CD8-positive, alpha-beta memory T cell (primary cell): ENCODE measurements at regions not wholly inside any gene's neighbourhood (a gene's known extent, or its start where the extent isn't known, plus 50 kb on each side); places are given as distances from the start of the nearest gene placed in this dataset.

ENCODE experiments used
- CTCF ChIA-PET: fragments of 350-600 bp; sonication (Branson Sonifier 250); formaldehyde crosslinking; loops from one replicate; lab custom pipeline; 2021; ENCODE audit warnings: antibody characterized with exemption; lab: Charles Lee
- POLR2A ChIA-PET: fragments of 350-600 bp; sonication (Branson Sonifier 250); formaldehyde crosslinking; loops from one replicate; lab custom pipeline; 2021; ENCODE audit warnings: antibody characterized with exemption; lab: Charles Lee
- DNase-seq, 5 donors: peaks; one replicate each; pipeline versions ENCODE4 v3.0.0 to v3.0.0-alpha.2; 2020 to 2022; ENCODE audit warnings: mixed read lengths in 1 of 5
- H3K27ac ChIP-seq: one replicate; pipeline ENCODE4 v1.7.0; 2013; ENCODE audit warnings: low read depth, mild to moderate bottlenecking, low read length, moderate library complexity
- H3K27me3 ChIP-seq: 2 replicates; pipeline ENCODE4 v1.7.0; 2013; ENCODE audit warnings: low read length, mild to moderate bottlenecking; ENCODE audit not compliant: insufficient read depth, poor library complexity, severe bottlenecking
- H3K36me3 ChIP-seq: 2 replicates; pipeline ENCODE4 v1.7.0; 2013; ENCODE audit warnings: mild to moderate bottlenecking, low read length, moderate library complexity; ENCODE audit not compliant: insufficient read depth
- H3K4me1 ChIP-seq: 2 replicates; pipeline ENCODE4 v1.7.0; 2013; ENCODE audit warnings: mild to moderate bottlenecking, low read length, moderate library complexity; ENCODE audit not compliant: insufficient read depth
- H3K4me3 ChIP-seq: 2 replicates; pipeline ENCODE4 v1.7.0; 2013; ENCODE audit warnings: mild to moderate bottlenecking, low read length
- H3K9me3 ChIP-seq: 2 replicates; pipeline ENCODE4 v1.7.0; 2013; ENCODE audit warnings: mild to moderate bottlenecking, low read length
- H3K27ac Mint-ChIP-seq, 8 donors: one replicate each; pipeline ENCODE4 v1.8.0; 2020 to 2021; ENCODE audit warnings: mixed read lengths in 8 of 8, mild to moderate bottlenecking in 6 of 8, inconsistent platforms in 3 of 8, moderate library complexity in 3 of 8
- H3K27me3 Mint-ChIP-seq, 2 donors: one replicate each; pipeline ENCODE4 v1.8.0; 2020 to 2021; ENCODE audit warnings: mixed read lengths in 2 of 2, mild to moderate bottlenecking in 1 of 2, moderate library complexity in 1 of 2
- H3K36me3 Mint-ChIP-seq, 3 donors: one replicate each; pipeline ENCODE4 v1.8.0; 2020 to 2021; ENCODE audit warnings: mixed read lengths in 3 of 3, inconsistent platforms in 1 of 3, mild to moderate bottlenecking in 1 of 3
- H3K4me1 Mint-ChIP-seq, 3 donors: one replicate each; pipeline ENCODE4 v1.8.0; 2020 to 2021; ENCODE audit warnings: mixed read lengths in 3 of 3, inconsistent platforms in 1 of 3, mild to moderate bottlenecking in 1 of 3
- H3K4me3 Mint-ChIP-seq, 7 donors: one replicate each; pipeline ENCODE4 v1.8.0; 2020 to 2021; ENCODE audit warnings: mixed read lengths in 7 of 7, mild to moderate bottlenecking in 6 of 7, moderate library complexity in 4 of 7, inconsistent platforms in 2 of 7
- H3K9me3 Mint-ChIP-seq, 5 donors: one replicate each; pipeline ENCODE4 v1.8.0; 2020 to 2022; ENCODE audit warnings: mixed read lengths in 5 of 5, mild to moderate bottlenecking in 3 of 5, moderate library complexity in 2 of 5, inconsistent platforms in 1 of 5

- H3K27me3 Mint-ChIP-seq, result peaks cover 5 to 26% of the 10 kb centered on the region in 2 donors
- no peaks in the 10 kb centered on the region for H3K4me1 Mint-ChIP-seq
- no peaks in the 10 kb centered on the region for H3K36me3 Mint-ChIP-seq
- Histone ChIP-seq H3K4me1 (no peaks in the 10 kb centered on the region), H3K27ac (no peak overlapping the region), H3K27me3 (no peaks in the 10 kb centered on the region), H3K36me3 (no peaks in the 10 kb centered on the region), H3K9me3 (no peaks in the 10 kb centered on the region), H3K4me3 (no peak overlapping the region)
- peaks cover 0 to 7% (median 0%) of the 10 kb centered on the region in 5 donors for H3K9me3 Mint-ChIP-seq
- H3K27ac Mint-ChIP-seq, result no peak overlapping the region
- ChIA-PET CTCF (interaction anchor here (1.1 kb wide), 1 partner anchor 132 kb away, joined by 3 read pairs; no protein-coding TSS in a partner anchor), POLR2A (no interaction called here)
- no peak for DNase-seq
- no peak overlapping the region for H3K4me3 Mint-ChIP-seq
Measured at GRCh38 chr12:127240249-127240929, 1026.6 kb upstream of the TMEM132C start.

- CTCF ChIA-PET, result interaction anchor here (1.1 kb wide), 1 partner anchor 133 kb away, joined by 3 read pairs; no protein-coding TSS in a partner anchor
- no peak overlapping the region for H3K4me3 Mint-ChIP-seq
- peaks cover 5 to 35% of the 10 kb centered on the region in 2 donors for H3K27me3 Mint-ChIP-seq
- H3K27ac Mint-ChIP-seq, result no peak overlapping the region
- no peaks in the 10 kb centered on the region for H3K9me3 ChIP-seq
- peaks cover 0 to 7% (median 0%) of the 10 kb centered on the region in 5 donors for H3K9me3 Mint-ChIP-seq
- H3K4me1 ChIP-seq, result no peaks in the 10 kb centered on the region
- no peaks in the 10 kb centered on the region for H3K36me3 ChIP-seq
- POLR2A ChIA-PET, result no interaction called here
- no peaks in the 10 kb centered on the region for H3K27me3 ChIP-seq
- no peaks in the 10 kb centered on the region for H3K4me1 Mint-ChIP-seq
- no peak for DNase-seq
- no peaks in the 10 kb centered on the region for H3K36me3 Mint-ChIP-seq
- H3K4me3 ChIP-seq, result no peak overlapping the region
- no peak overlapping the region for H3K27ac ChIP-seq
Measured at GRCh38 chr12:127241072-127241817, 1025.7 kb upstream of the TMEM132C start.

- H3K4me3 Mint-ChIP-seq, result no peak overlapping the region
- Histone ChIP-seq H3K27me3 (no peaks in the 10 kb centered on the region), H3K4me1 (no peaks in the 10 kb centered on the region), H3K4me3 (no peak overlapping the region), H3K36me3 (no peaks in the 10 kb centered on the region), H3K27ac (no peak overlapping the region), H3K9me3 (no peaks in the 10 kb centered on the region)
- ChIA-PET POLR2A (no interaction called here), CTCF (no interaction called here)
- no peak for DNase-seq
- H3K9me3 Mint-ChIP-seq, result peaks cover 0 to 7% (median 0%) of the 10 kb centered on the region in 5 donors
- H3K4me1 Mint-ChIP-seq, result no peaks in the 10 kb centered on the region
- no peaks in the 10 kb centered on the region for H3K36me3 Mint-ChIP-seq
- peaks cover 5 to 24% of the 10 kb centered on the region in 2 donors for H3K27me3 Mint-ChIP-seq
- no peak overlapping the region for H3K27ac Mint-ChIP-seq
Measured at GRCh38 chr12:127245009-127245408, 1022.0 kb upstream of the TMEM132C start.

GRCh38 chr12:127245437-127245836, 1021.5 kb upstream of the TMEM132C start:
- ChIA-PET POLR2A (no interaction called here), CTCF (no interaction called here)
- Mint-ChIP-seq H3K4me1 (no peaks in the 10 kb centered on the region), H3K27ac (no peak overlapping the region), H3K27me3 (peaks cover 5 to 24% of the 10 kb centered on the region in 2 donors), H3K36me3 (no peaks in the 10 kb centered on the region), H3K9me3 (peaks cover 0 to 7% (median 0%) of the 10 kb centered on the region in 5 donors), H3K4me3 (no peak overlapping the region)
- H3K36me3 ChIP-seq, result no peaks in the 10 kb centered on the region
- H3K9me3 ChIP-seq, result no peaks in the 10 kb centered on the region
- H3K27ac ChIP-seq, result no peak overlapping the region
- H3K4me3 ChIP-seq, result no peak overlapping the region
- no peaks in the 10 kb centered on the region for H3K4me1 ChIP-seq
- no peak for DNase-seq
- H3K27me3 ChIP-seq, result no peaks in the 10 kb centered on the region

- Mint-ChIP-seq H3K4me1 (no peaks in the 10 kb centered on the region), H3K36me3 (no peaks in the 10 kb centered on the region), H3K27ac (no peak overlapping the region), H3K4me3 (no peak overlapping the region), H3K9me3 (no peaks in the 10 kb centered on the region), H3K27me3 (peaks cover 2 to 16% of the 10 kb centered on the region in 2 donors)
- H3K36me3 ChIP-seq, result no peaks in the 10 kb centered on the region
- no peaks in the 10 kb centered on the region for H3K4me1 ChIP-seq
- no peak overlapping the region for H3K27ac ChIP-seq
- ChIA-PET POLR2A (no interaction called here), CTCF (no interaction called here)
- H3K27me3 ChIP-seq, result no peaks in the 10 kb centered on the region
- no peak for DNase-seq
- H3K4me3 ChIP-seq, result no peak overlapping the region
- H3K9me3 ChIP-seq, result no peaks in the 10 kb centered on the region
Measured at GRCh38 chr12:127247937-127248336, 1019.0 kb upstream of the TMEM132C start.

GRCh38 chr12:127249428-127249827, 1017.5 kb upstream of the TMEM132C start:
- Mint-ChIP-seq H3K4me1 (no peaks in the 10 kb centered on the region), H3K4me3 (no peak overlapping the region), H3K27ac (no peak overlapping the region), H3K9me3 (no peaks in the 10 kb centered on the region), H3K27me3 (peaks cover 0 to 12% of the 10 kb centered on the region in 2 donors), H3K36me3 (no peaks in the 10 kb centered on the region)
- no peaks in the 10 kb centered on the region for H3K4me1 ChIP-seq
- no peaks in the 10 kb centered on the region for H3K36me3 ChIP-seq
- H3K27me3 ChIP-seq, result no peaks in the 10 kb centered on the region
- no peak for DNase-seq
- no peaks in the 10 kb centered on the region for H3K9me3 ChIP-seq
- H3K4me3 ChIP-seq, result no peak overlapping the region
- ChIA-PET POLR2A (no interaction called here), CTCF (no interaction called here)
- H3K27ac ChIP-seq, result no peak overlapping the region

GRCh38 chr12:127253797-127254327, 1013.1 kb upstream of the TMEM132C start:
- H3K4me1 ChIP-seq, result no peaks in the 10 kb centered on the region
- H3K27ac ChIP-seq, result no peak overlapping the region
- CTCF ChIA-PET, result no interaction called here
- POLR2A ChIA-PET, result no interaction called here
- H3K4me3 ChIP-seq, result no peak overlapping the region
- Mint-ChIP-seq H3K4me1 (no peaks in the 10 kb centered on the region), H3K9me3 (no peaks in the 10 kb centered on the region), H3K36me3 (no peaks in the 10 kb centered on the region), H3K27ac (no peak overlapping the region), H3K27me3 (peaks cover 2 to 11% of the 10 kb centered on the region in 2 donors), H3K4me3 (no peak overlapping the region)
- no peak for DNase-seq
- no peaks in the 10 kb centered on the region for H3K9me3 ChIP-seq
- H3K27me3 ChIP-seq, result no peaks in the 10 kb centered on the region
- no peaks in the 10 kb centered on the region for H3K36me3 ChIP-seq

GRCh38 chr12:127254420-127254955, 1012.5 kb upstream of the TMEM132C start:
- Histone ChIP-seq H3K27me3 (no peaks in the 10 kb centered on the region), H3K9me3 (no peaks in the 10 kb centered on the region), H3K27ac (no peak overlapping the region), H3K4me1 (no peaks in the 10 kb centered on the region), H3K4me3 (no peak overlapping the region), H3K36me3 (no peaks in the 10 kb centered on the region)
- CTCF ChIA-PET, result no interaction called here
- H3K4me3 Mint-ChIP-seq, result no peak overlapping the region
- H3K9me3 Mint-ChIP-seq, result no peaks in the 10 kb centered on the region
- no peaks in the 10 kb centered on the region for H3K36me3 Mint-ChIP-seq
- H3K27ac Mint-ChIP-seq, result no peak overlapping the region
- peaks cover 2 to 11% of the 10 kb centered on the region in 2 donors for H3K27me3 Mint-ChIP-seq
- no peaks in the 10 kb centered on the region for H3K4me1 Mint-ChIP-seq
- POLR2A ChIA-PET, result no interaction called here
- no peak for DNase-seq
